GM18858 (cell line): ENCODE measurements at regions not wholly inside any gene's neighbourhood (a gene's known extent, or its start where the extent isn't known, plus 50 kb on each side); places are given as distances from the start of the nearest gene placed in this dataset.

Experiments used
- ATAC-seq: cut with Tn5 transposase; IDR thresholded peaks from one replicate; pipeline ENCODE4 v1.9.1; 2021; ENCODE audit not compliant: unreplicated experiment

DNA sequence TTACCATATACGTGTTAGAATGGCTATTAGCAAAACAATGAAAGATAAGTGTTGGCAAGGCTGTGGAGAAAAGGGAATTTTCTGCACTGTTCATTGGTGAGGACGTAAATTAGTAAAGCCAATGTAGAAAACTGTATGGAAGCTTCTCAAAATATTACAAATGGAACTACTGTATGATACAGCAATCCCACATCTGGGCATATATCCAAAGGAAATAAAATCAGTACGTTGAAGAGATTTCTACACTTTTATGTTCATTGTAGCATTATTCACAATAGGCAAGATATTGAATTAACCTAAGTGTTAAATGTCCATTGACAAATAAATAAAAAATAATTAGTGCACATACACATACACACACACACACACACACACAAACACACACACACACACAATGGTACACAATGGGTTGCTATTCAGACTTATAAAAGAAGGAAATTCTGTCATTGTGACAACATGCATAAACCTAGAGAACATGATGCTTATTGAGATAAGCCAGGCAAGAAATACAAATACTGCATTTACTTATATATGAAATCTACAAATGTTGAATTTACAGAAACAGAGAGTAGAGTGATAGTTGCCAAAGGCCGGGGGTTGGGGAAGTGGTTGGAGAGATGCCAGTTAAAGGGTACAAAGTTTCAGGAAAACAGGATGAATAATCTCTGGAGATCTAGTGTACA lies 565.8 kb upstream of the LRRC4C start:
- no peak for ATAC-seq

DNA sequence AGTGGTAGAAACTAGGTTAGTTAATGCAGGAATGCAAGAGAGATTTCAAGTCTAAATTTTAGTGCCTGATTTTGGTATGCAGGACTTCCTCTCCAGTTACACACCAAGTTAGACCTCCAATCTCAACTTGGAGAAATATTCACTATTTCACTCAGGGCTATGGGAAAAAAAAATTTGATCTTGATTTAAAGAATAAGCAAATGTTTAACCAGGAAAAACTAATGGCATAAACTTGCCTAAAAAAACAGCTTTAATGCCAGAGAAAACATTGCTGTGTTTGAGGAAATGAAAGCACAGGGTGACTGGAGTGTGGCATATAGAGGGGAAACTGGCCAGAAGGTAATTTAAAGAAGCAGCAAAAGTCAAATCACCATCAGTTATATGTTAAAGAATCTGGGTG lies 575.4 kb upstream of the LRRC4C start:
- no peak for ATAC-seq

DNA sequence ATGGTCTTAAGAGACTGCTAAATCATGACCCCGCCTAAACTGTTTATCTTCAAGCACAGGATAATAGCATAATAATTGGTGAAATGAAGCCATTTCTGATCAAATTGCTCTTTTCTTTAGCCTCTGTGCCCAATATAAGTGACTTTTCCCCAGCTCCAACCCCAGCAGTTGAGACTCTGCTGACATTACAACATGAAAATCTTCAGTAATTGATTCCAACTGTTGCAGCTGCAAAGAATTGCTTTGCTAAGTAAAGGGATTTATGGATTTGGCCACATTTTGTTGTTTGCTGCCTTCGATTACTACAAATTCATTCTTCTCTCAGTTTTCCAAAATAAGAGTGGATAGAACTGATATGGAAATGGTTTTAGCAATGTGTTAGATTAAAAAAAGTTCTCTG lies 576.7 kb upstream of the LRRC4C start:
- ATAC-seq, result no peak

DNA sequence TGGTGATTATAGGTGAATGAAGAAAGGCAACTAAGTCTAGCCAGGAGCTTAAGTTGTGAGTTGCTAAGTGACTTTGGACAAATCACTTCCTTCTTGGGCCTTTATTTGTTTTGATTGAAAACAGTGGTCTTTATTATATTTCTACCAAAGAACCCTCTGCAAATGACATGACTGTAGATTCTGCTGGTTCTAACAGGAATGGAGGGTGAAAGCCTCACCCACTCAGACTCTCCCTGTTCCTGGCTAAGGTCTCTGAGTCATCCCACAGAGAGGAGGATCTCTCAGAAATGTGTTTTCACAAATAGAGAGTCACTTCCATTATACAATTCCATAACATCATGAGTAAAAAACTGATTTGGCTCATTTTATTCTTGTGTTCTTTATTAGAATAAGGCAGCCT lies 583.9 kb upstream of the LRRC4C start:
- ATAC-seq, result no peak

DNA sequence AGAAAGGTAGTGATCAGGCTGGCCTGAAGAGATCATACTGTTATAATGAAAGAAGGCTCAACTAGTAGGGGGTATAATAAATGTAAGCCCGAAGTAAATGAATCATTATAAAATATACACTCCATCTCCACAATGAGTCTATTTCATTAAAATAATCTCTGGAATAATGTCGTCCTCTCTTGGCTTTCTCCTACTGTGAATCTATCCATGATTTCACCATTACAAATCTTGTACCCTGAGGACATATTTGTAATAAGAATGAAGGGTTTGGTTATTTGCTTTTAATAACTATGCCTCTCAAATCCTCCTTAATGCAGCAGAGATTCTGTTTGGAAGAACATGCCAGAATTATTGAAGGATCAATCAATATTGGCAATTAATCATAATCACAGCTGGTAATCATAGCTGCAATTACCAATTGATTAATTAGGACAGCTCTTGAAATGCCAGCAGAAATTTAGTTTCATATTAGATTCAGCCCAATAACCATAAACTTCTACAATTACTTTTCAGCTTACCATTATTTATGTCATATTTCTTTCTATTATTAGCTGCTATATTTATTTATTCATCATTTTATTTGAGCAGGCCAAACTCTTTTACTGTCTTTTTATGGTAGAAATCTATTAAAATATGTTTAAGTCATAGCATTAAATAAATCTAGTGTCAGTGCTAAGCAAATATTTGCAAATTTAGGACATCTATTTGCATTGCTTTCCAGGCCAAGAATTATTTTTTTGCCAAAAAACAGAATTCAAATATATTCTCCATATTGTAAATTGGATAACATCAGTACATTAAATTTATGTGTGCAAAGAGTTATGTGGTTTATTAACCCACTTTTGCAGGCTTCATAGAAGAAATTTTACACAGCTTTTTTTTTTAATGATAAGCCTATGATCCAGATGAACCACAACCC lies 588.4 kb upstream of the LRRC4C start:
- ATAC-seq, result no peak

DNA sequence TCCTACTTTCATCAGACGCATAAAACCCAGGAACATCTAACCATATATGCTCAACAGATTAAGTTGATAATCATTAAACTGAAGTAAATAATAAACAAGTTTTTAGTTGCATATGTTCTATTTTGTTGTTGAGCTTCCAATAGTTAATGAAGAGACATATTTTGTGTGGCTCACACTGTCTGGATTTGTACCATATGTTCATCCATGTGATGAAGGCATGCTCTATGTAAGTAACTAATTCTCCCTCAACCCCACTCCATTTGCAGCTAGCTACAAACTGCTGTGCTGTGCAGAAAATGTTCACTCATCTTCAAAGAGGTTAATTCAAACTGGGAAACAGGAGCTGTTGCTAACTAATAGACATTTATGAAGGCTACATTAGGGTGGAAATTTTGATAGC lies 589.7 kb upstream of the LRRC4C start:
- ATAC-seq, result no peak

DNA sequence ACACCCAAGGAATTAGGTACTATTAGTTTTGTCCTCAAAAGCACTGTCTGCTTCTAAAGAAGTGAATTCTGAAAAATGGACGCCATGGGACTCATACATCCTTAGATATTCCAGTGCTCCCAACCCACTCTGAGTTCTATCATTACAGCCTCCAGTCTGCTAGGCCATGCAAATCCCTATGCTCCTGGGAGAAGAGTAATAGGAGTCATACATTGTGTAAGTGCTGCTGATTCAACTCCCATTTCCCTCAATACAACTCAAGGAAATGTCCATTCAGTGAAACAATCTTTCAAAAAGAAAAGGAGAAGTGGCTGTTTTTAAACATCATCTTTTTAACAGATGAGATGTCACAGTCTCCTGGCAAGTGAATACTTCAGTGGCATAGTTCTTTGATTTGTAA lies 590.2 kb upstream of the LRRC4C start:
- ATAC-seq, result no peak

DNA sequence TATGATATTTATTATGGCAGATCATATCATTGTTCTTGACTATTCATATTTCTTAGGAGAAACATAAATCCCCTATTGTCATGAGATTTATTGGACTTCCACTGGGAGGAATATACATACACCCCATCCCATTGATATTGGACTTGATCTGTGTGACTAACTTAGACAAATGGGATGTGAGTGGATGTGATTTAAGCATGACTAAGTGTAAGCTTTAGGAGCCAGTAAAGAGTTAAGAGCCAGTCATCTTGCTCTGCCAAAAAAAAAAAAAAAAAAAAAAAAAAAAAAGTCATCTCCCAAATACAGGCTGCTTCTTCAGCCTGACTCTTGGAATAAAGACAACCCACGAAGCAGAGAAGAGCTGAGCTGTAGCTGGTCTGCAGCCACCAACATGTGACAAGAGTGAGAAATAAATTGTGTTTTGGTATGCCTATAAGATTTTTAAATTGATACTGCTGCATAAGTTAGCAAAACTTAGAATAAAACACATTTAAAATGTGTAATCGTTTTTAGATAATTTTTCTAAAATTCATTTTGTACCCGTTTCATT lies 595.0 kb upstream of the LRRC4C start:
- ATAC-seq, result no peak

DNA sequence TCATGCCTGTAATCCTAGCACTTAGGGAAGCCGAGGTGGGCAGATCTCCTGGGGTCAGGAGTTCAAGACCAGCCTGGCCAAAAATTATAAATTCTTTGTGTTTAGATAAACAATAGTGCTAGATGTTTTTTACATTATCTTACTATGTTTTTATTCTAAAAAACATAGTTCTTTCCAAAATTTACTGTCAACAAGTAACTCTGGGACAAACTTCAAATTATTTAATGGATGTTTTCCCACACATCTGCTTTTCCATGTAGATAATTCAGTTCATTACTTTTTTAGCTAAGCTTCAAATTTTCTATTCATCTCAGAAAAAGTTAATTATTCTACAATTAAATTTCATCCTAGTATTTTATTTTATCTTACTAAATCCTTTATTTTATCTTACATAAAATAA lies 596.2 kb upstream of the LRRC4C start:
- ATAC-seq, result no peak

DNA sequence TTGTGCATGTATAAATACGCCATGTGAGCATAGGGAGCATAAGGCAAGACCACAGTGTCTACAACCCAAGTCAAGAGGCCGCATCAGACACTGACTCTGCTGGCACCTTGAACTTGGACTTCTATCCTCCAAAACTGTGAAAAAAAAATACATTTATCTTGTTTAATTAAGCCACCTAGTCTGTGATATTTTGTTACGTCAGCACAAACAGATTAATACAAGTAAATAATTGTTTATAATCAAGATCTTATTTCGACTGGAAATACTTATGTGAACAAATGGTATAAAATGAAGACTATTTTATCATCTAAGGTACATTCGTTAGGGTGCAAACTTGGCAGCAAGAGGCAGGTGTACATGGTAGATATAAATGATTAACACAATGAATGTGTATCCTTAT lies 599.3 kb upstream of the LRRC4C start:
- no peak for ATAC-seq

DNA sequence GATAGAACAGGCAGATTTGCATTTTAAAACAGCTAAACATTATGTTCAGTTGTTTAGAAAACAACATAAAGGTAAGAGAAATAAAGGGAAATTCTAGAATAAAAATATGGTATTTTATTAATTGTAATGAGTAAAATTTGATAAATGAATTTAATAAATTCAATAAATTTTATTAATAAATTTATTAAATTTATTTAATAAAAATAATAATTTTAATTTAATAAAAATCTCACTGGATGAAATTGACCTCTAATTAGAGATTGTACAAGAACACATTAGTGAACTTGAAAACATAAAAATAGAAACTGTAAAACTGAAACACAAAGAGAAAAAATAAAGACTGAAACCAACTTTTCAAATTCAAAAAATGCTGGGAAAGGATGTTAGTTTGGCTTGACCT lies 605.7 kb upstream of the LRRC4C start:
- no peak for ATAC-seq

DNA sequence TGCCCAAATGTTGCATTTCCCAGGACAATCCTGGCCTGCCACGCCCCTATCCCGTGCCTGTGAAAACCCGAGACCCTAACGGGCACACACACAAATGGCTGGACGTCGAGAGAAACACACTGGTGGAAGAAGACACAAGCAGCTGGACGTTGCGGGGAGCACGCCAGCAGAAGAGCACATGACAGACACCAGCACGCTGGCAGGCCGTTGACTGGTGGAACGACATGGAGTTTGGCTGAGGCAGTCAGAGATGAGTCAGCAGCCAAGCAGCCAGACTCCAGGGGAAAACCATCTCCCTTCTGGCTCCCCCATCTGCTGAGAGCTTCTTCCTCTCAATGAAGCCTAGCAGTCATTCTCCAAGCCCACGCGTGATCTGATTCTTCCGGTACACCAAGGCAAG lies 606.7 kb upstream of the LRRC4C start:
- no peak for ATAC-seq

DNA sequence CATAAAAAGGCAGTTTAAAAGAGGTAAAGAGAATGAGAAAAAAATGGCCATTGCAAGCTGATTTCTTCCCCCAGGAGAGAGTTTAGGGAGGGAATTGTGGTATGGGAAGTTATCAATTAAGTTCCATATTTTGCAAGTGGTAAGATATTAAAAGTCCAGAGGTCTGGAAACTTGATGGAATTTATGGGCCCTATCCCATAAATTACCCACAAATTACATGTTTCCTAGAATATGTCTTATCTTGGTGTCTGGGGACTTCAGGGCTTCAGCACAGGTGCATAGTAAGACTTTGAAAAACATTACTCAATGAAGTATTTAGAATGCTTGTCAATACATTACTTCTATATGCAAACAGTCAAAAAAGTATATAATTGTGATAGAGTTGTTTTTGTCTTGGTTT lies 614.9 kb upstream of the LRRC4C start:
- no peak for ATAC-seq

DNA sequence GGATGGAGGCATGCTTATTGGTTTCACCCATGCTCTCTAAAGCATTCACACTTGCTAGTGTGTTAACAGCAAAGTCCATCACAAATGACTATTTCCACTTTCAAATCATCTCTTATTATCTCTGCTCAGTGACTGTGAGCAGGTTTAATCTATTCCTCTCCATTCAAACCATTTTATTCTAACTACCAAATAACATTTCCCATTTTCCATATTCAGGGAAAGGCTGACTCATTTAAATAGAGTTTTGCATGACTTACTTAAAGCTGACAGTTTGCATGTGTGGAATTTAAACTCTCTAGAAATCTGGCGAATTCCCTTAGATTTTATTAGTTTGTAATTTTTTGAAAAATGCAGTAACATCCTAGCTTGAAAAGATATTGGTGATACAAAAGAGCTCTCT lies 615.7 kb upstream of the LRRC4C start:
- no peak for ATAC-seq

DNA sequence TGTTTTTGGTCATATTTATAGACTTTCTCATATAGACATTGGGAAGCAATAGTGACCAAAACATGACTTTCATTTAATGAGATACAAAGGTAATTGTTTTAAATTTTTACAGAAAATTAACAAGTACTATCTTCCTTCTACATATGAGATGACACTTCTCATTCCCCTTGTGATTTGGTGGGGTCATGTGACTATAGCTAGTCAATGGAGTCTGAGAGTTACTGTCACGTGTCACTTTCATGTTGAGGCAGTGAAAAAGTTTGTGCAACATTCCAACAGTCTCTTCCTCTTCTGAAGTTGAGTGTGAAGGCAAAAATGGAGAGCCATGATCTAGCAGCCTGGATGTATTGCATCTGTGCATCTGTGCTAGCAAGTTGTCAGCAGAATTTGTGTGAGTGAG lies 618.3 kb upstream of the LRRC4C start:
- no peak for ATAC-seq

DNA sequence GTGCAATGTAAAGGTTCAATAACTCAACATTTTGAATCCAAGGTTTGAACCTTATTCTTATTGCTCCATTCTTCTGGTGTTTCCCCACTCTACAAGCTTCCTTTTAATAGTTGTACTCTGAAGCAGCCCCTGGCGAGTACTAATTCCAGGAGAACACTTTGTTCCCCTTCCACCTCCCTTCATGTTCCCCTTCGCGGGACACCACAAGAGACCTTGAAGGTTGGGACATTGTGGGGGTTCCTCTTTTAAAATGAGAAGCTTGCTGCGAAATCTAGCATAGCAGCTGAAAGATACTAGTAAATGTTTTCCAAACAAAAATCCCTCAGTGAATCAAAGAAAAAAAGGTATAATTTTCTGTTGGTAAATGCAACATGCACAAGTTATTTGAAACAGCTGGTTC lies 626.3 kb upstream of the LRRC4C start:
- ATAC-seq, result no peak

DNA sequence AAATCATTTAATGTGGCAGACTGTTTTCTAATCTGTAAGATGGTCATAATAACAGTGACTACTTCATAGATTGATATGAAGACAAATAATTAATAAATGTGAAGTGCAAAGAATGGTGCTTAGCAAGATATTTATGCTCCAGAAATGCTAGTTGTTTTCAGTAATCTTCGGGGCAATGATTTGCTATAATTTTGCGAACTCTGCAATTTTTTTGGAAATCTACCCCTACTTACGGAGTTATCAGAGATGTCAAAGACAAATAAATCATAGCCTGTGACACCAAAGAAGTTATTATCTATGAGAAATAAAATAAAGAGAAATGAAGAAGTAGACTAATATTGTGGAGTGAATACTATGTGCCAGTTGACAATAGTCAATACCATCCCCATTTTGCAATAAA lies 634.1 kb upstream of the LRRC4C start:
- no peak for ATAC-seq

DNA sequence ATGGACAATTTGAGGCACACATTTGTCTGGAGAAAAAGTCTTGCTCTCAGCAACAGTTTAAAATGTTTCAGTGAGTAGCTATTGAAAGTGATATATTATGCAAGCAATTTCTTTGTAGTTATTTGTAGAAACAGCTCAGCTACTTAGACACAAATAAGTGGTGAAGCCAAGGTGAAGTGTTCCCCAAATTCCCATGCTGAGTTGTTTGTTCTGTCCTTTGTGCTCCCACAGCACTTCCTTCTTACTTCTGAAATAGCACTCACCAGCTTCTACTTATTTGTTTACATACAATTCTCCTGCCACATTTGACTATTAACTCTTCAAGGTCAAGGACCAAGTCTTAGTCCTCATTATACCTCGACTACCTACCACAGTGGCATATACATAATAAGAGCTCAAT lies 638.6 kb upstream of the LRRC4C start:
- ATAC-seq, result no peak

DNA sequence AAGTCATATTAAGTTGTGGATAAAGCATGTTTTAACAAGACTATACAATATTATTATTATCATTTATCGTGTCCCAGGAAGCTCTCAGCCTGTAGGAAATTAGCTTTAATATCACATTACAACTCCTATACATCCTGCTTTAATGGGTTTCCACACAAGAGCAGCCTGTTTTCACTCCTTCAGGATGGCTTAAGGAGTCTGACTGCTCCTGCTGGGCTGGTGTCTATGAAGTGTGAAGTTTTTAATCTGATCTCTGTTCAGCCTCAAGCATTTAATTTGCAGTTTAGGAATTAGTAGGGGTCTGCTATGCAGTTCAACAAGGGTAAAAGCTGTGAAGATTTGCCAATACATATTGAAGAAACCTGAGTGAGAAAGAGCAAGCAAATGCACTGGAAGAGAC lies 653.4 kb upstream of the LRRC4C start:
- ATAC-seq, result no peak

DNA sequence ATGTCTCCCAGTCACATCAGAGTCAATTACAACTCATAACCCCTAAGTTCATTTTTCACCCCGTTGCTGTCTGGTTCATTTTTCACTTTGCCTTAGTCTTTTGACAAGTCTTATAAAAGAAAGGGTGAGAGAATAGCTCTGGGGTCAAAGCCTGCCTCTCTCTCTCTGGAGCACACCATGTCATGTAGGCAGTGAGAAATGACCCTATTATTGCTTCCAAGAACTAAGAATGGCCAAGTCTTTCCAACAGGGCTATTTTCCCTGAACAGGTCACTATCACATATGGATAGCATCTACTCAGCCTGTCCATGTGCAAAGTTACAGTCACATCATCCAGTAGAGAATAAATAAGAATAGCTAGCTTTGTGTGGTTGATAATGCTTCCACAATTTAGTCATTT lies 655.5 kb upstream of the LRRC4C start:
- no peak for ATAC-seq

DNA sequence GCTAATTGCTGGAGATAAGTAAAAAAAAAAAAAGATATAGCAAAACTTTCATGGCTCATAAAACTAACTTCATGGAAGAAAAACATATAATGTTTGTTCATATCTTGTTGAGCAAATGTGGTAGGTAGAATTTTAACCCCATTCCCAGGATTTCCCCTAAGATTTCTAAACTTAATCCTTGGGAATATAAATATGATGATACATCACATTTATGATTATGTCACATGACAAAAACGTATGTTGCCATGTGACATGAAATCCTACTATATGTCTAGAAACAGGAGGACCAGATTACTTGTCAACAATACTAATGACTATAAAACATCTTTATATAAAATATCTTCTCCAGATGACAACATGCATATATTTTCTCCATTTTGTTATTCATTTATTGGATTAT lies 679.0 kb upstream of the LRRC4C start:
- ATAC-seq, result no peak

DNA sequence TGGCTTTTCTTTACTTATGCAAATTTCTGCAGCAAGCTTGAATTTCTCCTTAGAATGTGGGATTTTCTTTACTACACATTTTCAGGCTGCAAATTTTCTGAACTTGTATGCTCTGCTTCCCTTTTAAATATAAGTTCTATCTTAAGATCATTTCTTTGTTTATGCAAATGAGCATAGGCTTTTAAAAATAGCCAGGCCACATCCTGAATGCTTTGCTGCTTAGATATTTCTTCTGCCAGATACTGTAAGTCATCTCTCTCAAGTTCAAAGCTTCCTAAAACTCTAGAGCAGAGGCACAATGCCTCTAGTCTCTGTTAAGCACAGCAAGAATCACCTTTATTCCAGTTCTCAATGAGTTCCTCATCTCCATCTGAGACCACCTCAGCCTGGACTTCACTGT lies 685.9 kb upstream of the LRRC4C start:
- ATAC-seq, result no peak
